PC-3 (cell line): ENCODE measurements at regions not wholly inside any gene's neighbourhood (a gene's known extent, or its start where the extent isn't known, plus 50 kb on each side); places are given as distances from the start of the nearest gene placed in this dataset.

ENCODE experiments used
- ATAC-seq: fragments of 200-7000 bp; cut with Tn5 transposase; 2 replicates; pipeline ENCODE4 v1.9.1; 2020; ENCODE audit warnings: mild to moderate bottlenecking, moderate library complexity
- BruUV-seq: library from RNA; stranded (reverse); fragments of 400-500 nt; replicated peaks from 2 replicates; lab custom pipeline; 2021; lab: Mats Ljungman, UMichigan
- CTCF ChIA-PET: fragments of 300-600 bp; sonication (Branson Sonifier 250); formaldehyde crosslinking; loops from one replicate; lab custom pipeline; 2022; ENCODE audit warnings: antibody characterized with exemption; lab: Charles Lee
- POLR2A ChIA-PET: fragments of 300-600 bp; sonication (Branson Sonifier 250); formaldehyde crosslinking; loops from one replicate; lab custom pipeline; 2022; ENCODE audit warnings: antibody characterized with exemption; ENCODE audit not compliant: unreplicated experiment; lab: Charles Lee
- DNase-seq: peaks from one replicate; pipeline ENCODE4 v3.0.0-alpha.2; 2015
- H2AFZ ChIP-seq: fragments of 300-600 bp; sonication (generic); 2 replicates; pipeline ENCODE4 v1.6.0; 2016; ENCODE audit warnings: antibody characterized with exemption, low read length
- H3F3A ChIP-seq: fragments of 300-600 bp; sonication (generic); one replicate; pipeline ENCODE4 v1.6.0; 2017; ENCODE audit warnings: antibody characterized with exemption, low read length, control low read depth, mild to moderate bottlenecking; ENCODE audit not compliant: unreplicated experiment
- H3K27ac ChIP-seq: fragments of 300-600 bp; sonication (generic); 2 replicates; pipeline ENCODE4 v1.5.1; 2016; ENCODE audit warnings: mild to moderate bottlenecking, low read length
- H3K27me3 ChIP-seq: fragments of 300-600 bp; sonication (generic); 2 replicates; pipeline ENCODE4 v1.6.1; 2016; ENCODE audit warnings: low read length, mixed read lengths
- H3K36me3 ChIP-seq: fragments of 300-600 bp; sonication (generic); 2 replicates; pipeline ENCODE4 v1.6.1; 2016; ENCODE audit warnings: low read depth, mixed run types, low read length, mixed read lengths
- H3K4me1 ChIP-seq: fragments of 300-600 bp; sonication (generic); 2 replicates; pipeline ENCODE4 v1.5.1; 2016; ENCODE audit warnings: low read length; ENCODE audit not compliant: insufficient read depth
- H3K4me2 ChIP-seq: fragments of 300-600 bp; sonication (generic); 2 replicates; pipeline ENCODE4 v1.6.0; 2016; ENCODE audit warnings: low read length
- H3K4me3 ChIP-seq: fragments of 300-600 bp; sonication (generic); 2 replicates; pipeline ENCODE4 v1.5.1; 2016; ENCODE audit warnings: mild to moderate bottlenecking, low read length, mixed read lengths
- H3K79me2 ChIP-seq: fragments of 300-600 bp; sonication (generic); 2 replicates; pipeline ENCODE4 v1.6.1; 2017; ENCODE audit warnings: low read length, mixed read lengths
- H3K9ac ChIP-seq: fragments of 300-600 bp; sonication (generic); 2 replicates; pipeline ENCODE4 v1.6.0; 2016; ENCODE audit warnings: mild to moderate bottlenecking, low read length
- H3K9me2 ChIP-seq: fragments of 300-600 bp; sonication (generic); replicated peaks from 2 replicates; pipeline ENCODE4 v1.6.1; 2016; ENCODE audit warnings: mixed run types, low read length, mixed read lengths
- H3K9me3 ChIP-seq: fragments of 300-600 bp; sonication (generic); 2 replicates; pipeline ENCODE4 v1.6.1; 2016; ENCODE audit warnings: low read length, mixed read lengths
- H4K20me1 ChIP-seq: fragments of 300-600 bp; sonication (generic); 2 replicates; pipeline ENCODE4 v1.6.1; 2016; ENCODE audit warnings: low read length, mixed read lengths
- CTCF ChIP-seq: fragments of 300-600 bp; sonication (generic); conservative IDR thresholded peaks from 2 replicates; pipeline ENCODE4 v1.5.1; 2017; ENCODE audit warnings: antibody characterized with exemption, low read depth, mild to moderate bottlenecking, low read length
- EZH2 ChIP-seq: fragments of 300-600 bp; sonication (generic); IDR thresholded peaks from one replicate; pipeline ENCODE4 v1.6.1; 2017; ENCODE audit warnings: antibody characterized with exemption, mild to moderate bottlenecking, low read length; ENCODE audit not compliant: unreplicated experiment
- EZH2phosphoT487 ChIP-seq: fragments of 300-600 bp; sonication (generic); IDR thresholded peaks from 2 replicates; pipeline ENCODE4 v1.6.1; 2018; ENCODE audit warnings: mild to moderate bottlenecking, antibody characterized with exemption, low read length, borderline replicate concordance
- intact Hi-C: fragments of 100-400 bp; cut with micrococcal nuclease; formaldehyde crosslinking; loops from 2 replicates; pipeline ENCODE4 v1.9.0; 2023

GRCh38 chr14:76919431-76920330, 93.5 kb downstream of the LRRC74A start:
- H3K4me2 ChIP-seq, result peak overlapping the region; percentile 74
- H3K4me3 ChIP-seq, result peak overlapping the region; percentile 28; the same call in 1 of the 2 replicates
- no peaks in the 10 kb centered on the region for H3K9me3 ChIP-seq
- DNase-seq (peak; percentile 73), ATAC-seq (peak; percentile 9)
- peak overlapping the region; percentile 97 for H3K27ac ChIP-seq
- BruUV-seq, result TSS peak; percentile 95
- H3K4me1 ChIP-seq, result peaks cover 53% of the 10 kb centered on the region
- ChIA-PET POLR2A (interaction anchor here (0.6 to 1.4 kb wide), 6 partner anchors 11 to 205 kb away, joined by 3 to 6 read pairs (median 4); no protein-coding TSS in a partner anchor), CTCF (interaction anchor here (0.5 to 3.1 kb wide), 6 partner anchors 28 to 151 kb away, joined by 3 to 10 read pairs (median 4); no protein-coding TSS in a partner anchor)
- H2AFZ ChIP-seq, result peak overlapping the region; percentile 63
- no peaks in the 10 kb centered on the region for H4K20me1 ChIP-seq
- intact Hi-C loops, result loop anchor here (1.0 to 2.0 kb wide), 2 partner anchors 28 to 43 kb away; no protein-coding TSS in a partner anchor
- H3K79me2 ChIP-seq, result no peaks in the 10 kb centered on the region
- H3K9me2 ChIP-seq, result no peaks in the 10 kb centered on the region
- TF ChIP-seq EZH2phosphoT487, result no peak
- no peak for TF ChIP-seq EZH2
- no peak for TF ChIP-seq CTCF
- H3F3A ChIP-seq, result peaks cover 6% of the 10 kb centered on the region
- no peaks in the 10 kb centered on the region for H3K36me3 ChIP-seq
- no peaks in the 10 kb centered on the region for H3K27me3 ChIP-seq
- peak overlapping the region; percentile 80 for H3K9ac ChIP-seq
